ENCODE measurements at regions not wholly inside any gene's neighbourhood (a gene's known extent, or its start where the extent isn't known, plus 50 kb on each side); places are given as distances from the start of the nearest gene placed in this dataset.

GRCh38 chr9:82923092-82923911, 139.6 kb downstream of the RASEF start:
- DNase-seq = peak; percentile 3

GRCh38 chr9:82923912-82924605, 138.9 kb downstream of the RASEF start:
- no peak for DNase-seq

Data from tongue (tissue), 1 donor.